Stimulated activated CD8-positive, alpha-beta memory T cell treated with anti-CD3 and anti-CD28 coated beads, Interleukin-4, amount 100 ng/mL, for 4 hours (primary cell): ENCODE measurements at regions not wholly inside any gene's neighbourhood (a gene's known extent, or its start where the extent isn't known, plus 50 kb on each side); places are given as distances from the start of the nearest gene placed in this dataset.

ENCODE experiments used
- DNase-seq, 2 donors: peaks; one replicate each; pipeline ENCODE4 v3.0.0-alpha.2; 2020; ENCODE audit warnings: low read depth in 2 of 2, low spot score in 1 of 2

DNA sequence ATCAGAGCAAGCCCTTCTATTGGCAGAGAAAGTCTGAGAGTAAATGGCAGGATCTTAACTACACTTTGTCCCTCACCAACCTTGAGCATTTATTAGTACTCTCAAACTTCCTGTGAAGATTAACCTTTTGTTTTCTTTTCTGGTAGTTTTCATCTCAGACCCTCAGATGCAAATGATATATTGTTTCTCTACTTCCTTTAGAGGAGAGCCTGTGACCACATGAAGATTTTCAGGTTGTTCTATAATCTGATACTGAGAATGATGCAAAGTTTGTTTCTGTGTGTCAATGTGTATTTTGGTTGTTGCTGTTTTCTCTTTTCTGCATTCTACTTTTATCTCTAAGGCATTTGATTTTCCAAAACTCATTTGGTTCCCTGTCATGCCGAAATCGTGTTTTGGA lies 165.8 kb upstream of the CYSLTR1 start:
- no peak for DNase-seq

- no peak for DNase-seq
Measured at GRCh38 chrX:78476701-78477100, 149.3 kb upstream of the CYSLTR1 start.

- DNase-seq: no peak
Measured at GRCh38 chrX:78456909-78457308, 129.5 kb upstream of the CYSLTR1 start.

DNA sequence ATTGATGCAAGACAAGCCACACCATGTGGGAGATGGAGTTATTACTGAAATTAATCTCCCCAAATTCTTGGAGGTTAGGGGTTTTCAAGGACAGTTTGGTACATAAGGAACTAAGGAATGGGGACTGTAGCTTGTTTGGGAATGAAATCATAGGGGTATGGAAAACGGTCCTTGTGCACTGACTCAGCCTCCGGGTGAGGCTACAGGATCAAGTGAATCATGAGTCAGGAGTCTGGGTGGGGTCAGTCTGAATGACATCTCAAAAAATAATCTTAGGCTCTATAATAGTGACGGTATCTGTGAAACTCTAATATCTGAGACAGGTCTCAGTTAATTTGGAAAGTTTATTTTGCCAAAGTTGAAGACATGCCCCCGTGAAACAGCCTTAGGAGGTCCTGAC lies 128.5 kb upstream of the CYSLTR1 start:
- no peak for DNase-seq

DNA sequence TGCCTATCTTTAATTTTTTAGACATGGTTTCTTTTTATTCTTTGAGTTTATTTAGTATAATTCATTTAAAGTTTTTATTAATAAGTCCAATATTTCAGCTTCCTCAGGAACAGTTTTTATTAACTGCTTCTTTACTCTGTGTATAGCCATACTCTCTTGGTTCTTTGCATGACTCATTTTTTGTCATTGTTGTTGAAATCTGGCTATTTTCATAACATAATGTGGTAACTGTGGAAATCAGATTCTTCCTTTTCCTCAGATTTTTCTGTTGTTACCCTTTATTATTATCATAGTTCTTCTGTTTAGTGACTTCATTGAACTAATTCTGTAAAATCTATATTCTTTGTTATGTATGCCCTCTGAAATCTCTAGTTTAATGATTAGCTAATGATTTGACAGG lies 124.9 kb upstream of the CYSLTR1 start:
- DNase-seq: no peak

- DNase-seq: no peak
Measured at GRCh38 chrX:78437621-78438020, 110.2 kb upstream of the CYSLTR1 start.

DNA sequence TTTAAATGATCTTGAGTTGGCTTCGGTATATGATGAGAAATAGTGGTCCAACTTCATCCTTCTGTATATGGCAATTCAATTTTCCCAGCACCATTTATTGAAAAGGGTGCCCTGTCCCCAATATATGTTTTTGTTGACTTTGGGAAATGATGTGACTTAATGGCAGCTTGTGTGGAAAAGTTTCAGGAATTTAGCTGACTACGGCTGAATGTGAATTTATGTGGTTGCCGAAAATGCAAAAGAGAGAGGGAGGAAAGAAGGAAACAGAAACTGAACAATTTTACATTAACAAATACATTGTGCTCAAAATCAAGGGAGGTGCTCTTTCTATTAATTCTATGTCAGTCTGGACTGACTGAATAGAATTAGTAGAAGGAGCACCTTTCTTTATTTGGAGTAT lies 101.8 kb upstream of the CYSLTR1 start:
- DNase-seq: no peak

GRCh38 chrX:78388663-78389062 lies 61.3 kb upstream of the CYSLTR1 start:
- DNase-seq: no peak

- no peak for DNase-seq
Measured at GRCh38 chrX:78387364-78387763, 60.0 kb upstream of the CYSLTR1 start.

DNA sequence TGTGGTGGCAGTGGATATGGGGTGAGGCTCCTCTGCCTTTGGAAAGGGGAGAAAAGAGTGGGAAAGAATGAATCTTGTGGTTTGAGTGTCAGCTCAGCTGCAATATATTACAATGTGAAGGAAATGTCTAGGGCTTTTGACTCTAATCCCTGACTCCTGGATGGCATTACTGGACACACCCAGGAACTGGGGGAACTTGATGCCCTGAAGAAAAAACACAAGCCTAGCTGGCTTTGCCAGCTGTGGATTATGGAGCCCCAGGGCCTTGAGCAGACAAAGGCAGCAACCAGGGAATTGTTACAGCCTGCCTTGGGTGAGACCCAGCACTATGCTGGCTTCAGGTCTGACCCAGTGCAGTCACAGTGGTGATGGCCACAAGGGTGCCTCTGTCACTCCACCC lies 57.1 kb upstream of the CYSLTR1 start:
- DNase-seq: no peak

- DNase-seq: no peak
Measured at GRCh38 chrX:78383594-78383993, 56.2 kb upstream of the CYSLTR1 start.

DNA sequence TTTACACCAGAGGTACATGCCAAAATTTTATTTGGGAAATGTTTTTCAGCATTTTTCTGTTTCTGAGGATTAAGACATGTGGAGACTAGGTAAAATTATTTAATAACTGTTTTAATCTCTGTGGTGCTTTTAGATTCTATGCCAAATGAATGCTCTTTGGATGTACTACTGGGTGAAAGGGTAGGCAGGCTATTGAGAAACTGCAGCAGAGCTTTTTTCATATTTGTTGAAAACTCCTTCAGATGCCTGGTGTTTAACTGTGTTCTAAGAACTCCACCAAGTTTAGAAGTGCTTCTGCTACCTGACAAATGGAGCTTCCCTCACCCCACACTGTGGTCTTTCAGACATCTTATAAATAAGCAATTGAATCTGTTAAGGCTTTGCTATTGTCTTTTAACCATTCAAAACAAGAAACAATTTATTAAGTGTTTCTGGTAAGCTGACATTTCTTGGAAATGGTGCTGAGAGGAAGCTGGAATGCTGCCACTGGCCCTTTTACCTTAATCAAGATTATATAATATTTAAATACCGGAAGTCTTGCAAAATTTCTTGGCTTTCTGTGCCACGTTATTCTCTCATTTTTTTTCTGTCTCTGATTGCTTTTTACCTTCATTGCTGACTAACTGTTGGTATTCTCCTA lies 51.2 kb upstream of the CYSLTR1 start:
- no peak for DNase-seq
